Cardiac muscle cell (in vitro differentiated cells and primary cell): ENCODE measurements at regions not wholly inside any gene's neighbourhood (a gene's known extent, or its start where the extent isn't known, plus 50 kb on each side); places are given as distances from the start of the nearest gene placed in this dataset.

Source experiments
- DNase-seq, 2 donors: peaks; one replicate each; pipeline versions ENCODE4 v3.0.0 to v3.0.0-alpha.2; 2010 to 2017; ENCODE audit warnings: low read depth in 1 of 2, low spot score in 1 of 2
- H3K27ac ChIP-seq: fragments of 200-600 bp; sonication (generic); 2 replicates; pipeline ENCODE4 v1.5.1; 2016
- H3K27me3 ChIP-seq: fragments of 200-600 bp; sonication (generic); 2 replicates; pipeline ENCODE4 v1.6.0; 2016; ENCODE audit warnings: control low read depth
- H3K36me3 ChIP-seq: fragments of 200-600 bp; sonication (generic); 2 replicates; pipeline ENCODE4 v1.5.1; 2016; ENCODE audit warnings: control low read depth
- H3K4me1 ChIP-seq: fragments of 200-600 bp; sonication (generic); 2 replicates; pipeline ENCODE4 v1.8.1; 2017; ENCODE audit warnings: low read depth, mild to moderate bottlenecking, mixed run types
- H3K4me3 ChIP-seq: fragments of 200-600 bp; sonication (generic); 2 replicates; pipeline ENCODE4 v1.5.1; 2016; ENCODE audit warnings: mild to moderate bottlenecking
- H3K9me3 ChIP-seq: fragments of 200-600 bp; sonication (generic); 2 replicates; pipeline ENCODE4 v1.5.1; 2017; ENCODE audit warnings: low read depth, mild to moderate bottlenecking, control low read depth
- CTCF ChIP-seq: IDR thresholded peaks from 2 replicates; pipeline ENCODE4 v1.5.1; 2012; ENCODE audit warnings: low read depth, mild to moderate bottlenecking, low read length

GRCh38 chr6:208364-208763 lies 83.9 kb upstream of the DUSP22 start:
- Histone ChIP-seq H3K36me3 (no peaks in the 10 kb centered on the region), H3K4me1 (no peaks in the 10 kb centered on the region), H3K27ac (no peak overlapping the region), H3K9me3 (no peaks in the 10 kb centered on the region), H3K4me3 (no peak overlapping the region), H3K27me3 (no peaks in the 10 kb centered on the region)
- TF ChIP-seq CTCF, result no peak
- DNase-seq, result no peak

- no peaks in the 10 kb centered on the region for H3K9me3 ChIP-seq
- H3K27ac ChIP-seq, result no peak overlapping the region
- H3K27me3 ChIP-seq, result no peaks in the 10 kb centered on the region
- H3K4me1 ChIP-seq, result no peaks in the 10 kb centered on the region
- no peak for TF ChIP-seq CTCF
- no peaks in the 10 kb centered on the region for H3K36me3 ChIP-seq
- no peak overlapping the region for H3K4me3 ChIP-seq
- DNase-seq, result no peak
Observed at GRCh38 chr6:208938-209337, 83.3 kb upstream of the DUSP22 start.

- Histone ChIP-seq H3K9me3 (no peaks in the 10 kb centered on the region), H3K4me3 (no peak overlapping the region), H3K4me1 (no peaks in the 10 kb centered on the region), H3K27ac (no peak overlapping the region), H3K27me3 (no peaks in the 10 kb centered on the region), H3K36me3 (no peaks in the 10 kb centered on the region)
- TF ChIP-seq CTCF, result no peak
- DNase-seq, result no peak
Observed at GRCh38 chr6:209432-210103, 82.7 kb upstream of the DUSP22 start.

- Histone ChIP-seq H3K27ac (no peak overlapping the region), H3K9me3 (no peaks in the 10 kb centered on the region), H3K4me1 (no peaks in the 10 kb centered on the region), H3K36me3 (no peaks in the 10 kb centered on the region), H3K27me3 (no peaks in the 10 kb centered on the region), H3K4me3 (no peak overlapping the region)
- no peak for DNase-seq
- TF ChIP-seq CTCF, result no peak
Observed at GRCh38 chr6:210104-210456, 82.2 kb upstream of the DUSP22 start.

GRCh38 chr6:210778-211374 lies 81.4 kb upstream of the DUSP22 start:
- H3K27ac ChIP-seq, result no peak overlapping the region
- H3K4me3 ChIP-seq, result no peak overlapping the region
- H3K4me1 ChIP-seq, result no peaks in the 10 kb centered on the region
- H3K27me3 ChIP-seq, result no peaks in the 10 kb centered on the region
- H3K9me3 ChIP-seq, result no peaks in the 10 kb centered on the region
- TF ChIP-seq CTCF, result no peak
- no peak for DNase-seq
- no peaks in the 10 kb centered on the region for H3K36me3 ChIP-seq
